ENCODE measurements at regions not wholly inside any gene's neighbourhood (a gene's known extent, or its start where the extent isn't known, plus 50 kb on each side); places are given as distances from the start of the nearest gene placed in this dataset.

DNA sequence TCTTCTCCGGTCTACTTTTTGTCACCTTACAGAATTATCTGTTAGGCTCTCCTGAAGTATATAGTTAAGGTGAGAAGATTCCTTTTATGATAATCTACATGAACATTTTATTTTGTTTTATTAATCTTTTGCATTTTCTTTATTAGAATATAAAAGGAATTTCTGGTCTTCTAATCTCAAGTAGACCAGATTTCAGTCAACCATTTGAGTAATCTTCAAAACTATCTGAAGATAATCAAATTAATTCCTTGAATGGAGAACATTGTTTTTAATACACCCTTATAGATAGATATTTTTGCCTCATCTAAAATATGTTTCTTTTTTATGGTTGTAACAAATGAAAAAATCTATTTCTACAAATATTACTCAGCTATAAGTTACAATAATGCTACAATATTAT lies 381.7 kb upstream of the PCDH20 start:
- no peak for DNase-seq (ENCODE audit: extremely low read depth, low read depth)
- TF ChIP-seq, protein P1, sequence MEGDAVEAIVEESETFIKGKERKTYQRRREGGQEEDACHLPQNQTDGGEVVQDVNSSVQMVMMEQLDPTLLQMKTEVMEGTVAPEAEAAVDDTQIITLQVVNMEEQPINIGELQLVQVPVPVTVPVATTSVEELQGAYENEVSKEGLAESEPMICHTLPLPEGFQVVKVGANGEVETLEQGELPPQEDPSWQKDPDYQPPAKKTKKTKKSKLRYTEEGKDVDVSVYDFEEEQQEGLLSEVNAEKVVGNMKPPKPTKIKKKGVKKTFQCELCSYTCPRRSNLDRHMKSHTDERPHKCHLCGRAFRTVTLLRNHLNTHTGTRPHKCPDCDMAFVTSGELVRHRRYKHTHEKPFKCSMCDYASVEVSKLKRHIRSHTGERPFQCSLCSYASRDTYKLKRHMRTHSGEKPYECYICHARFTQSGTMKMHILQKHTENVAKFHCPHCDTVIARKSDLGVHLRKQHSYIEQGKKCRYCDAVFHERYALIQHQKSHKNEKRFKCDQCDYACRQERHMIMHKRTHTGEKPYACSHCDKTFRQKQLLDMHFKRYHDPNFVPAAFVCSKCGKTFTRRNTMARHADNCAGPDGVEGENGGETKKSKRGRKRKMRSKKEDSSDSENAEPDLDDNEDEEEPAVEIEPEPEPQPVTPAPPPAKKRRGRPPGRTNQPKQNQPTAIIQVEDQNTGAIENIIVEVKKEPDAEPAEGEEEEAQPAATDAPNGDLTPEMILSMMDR (IDR thresholded peaks at IDR 0.05; ENCODE audit: low read depth, low read length), result no peak

DNA sequence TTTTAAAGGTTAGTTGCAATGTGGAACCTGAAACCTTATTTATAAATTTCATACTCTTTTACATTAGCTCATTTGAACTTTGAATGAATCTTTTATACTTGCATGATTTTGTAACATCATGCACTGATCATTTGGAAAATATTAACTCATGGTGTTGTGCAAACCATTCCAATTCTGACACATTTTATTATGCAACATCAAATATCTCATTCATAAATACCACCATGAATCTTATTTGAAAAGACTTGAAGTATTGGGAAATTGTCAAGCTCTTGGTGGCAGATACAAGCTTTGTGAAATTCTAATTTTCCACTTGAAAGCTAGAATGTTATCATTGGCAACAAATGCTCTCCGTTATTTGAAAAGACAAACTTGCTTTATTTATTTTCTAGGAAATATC lies 379.9 kb upstream of the PCDH20 start:
- DNase-seq (ENCODE audit: extremely low read depth, low read depth), result no peak
- TF ChIP-seq, protein P1 (IDR thresholded peaks at IDR 0.05; ENCODE audit: low read depth, low read length), result no peak

DNA sequence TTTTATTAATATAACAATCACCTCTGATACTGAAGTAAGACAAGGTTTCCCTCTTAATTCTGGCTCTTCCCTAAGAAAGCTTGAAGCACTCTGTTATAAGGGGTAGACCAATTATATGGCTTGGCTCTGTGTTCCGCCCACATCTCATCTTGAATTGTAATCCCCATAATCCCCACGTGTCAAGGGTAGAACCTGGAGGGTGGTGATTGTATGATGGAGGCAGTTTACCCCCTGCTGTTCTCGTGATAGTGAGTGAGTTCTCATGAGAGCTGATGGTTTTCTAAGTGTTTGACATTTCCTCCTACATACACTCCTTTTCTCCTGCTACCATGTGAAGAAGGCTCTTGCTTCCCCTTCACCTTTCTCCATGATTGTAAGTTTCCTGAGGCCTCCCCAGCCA lies 363.8 kb upstream of the PCDH20 start:
- DNase-seq (ENCODE audit: extremely low read depth, low read depth), result no peak

DNA sequence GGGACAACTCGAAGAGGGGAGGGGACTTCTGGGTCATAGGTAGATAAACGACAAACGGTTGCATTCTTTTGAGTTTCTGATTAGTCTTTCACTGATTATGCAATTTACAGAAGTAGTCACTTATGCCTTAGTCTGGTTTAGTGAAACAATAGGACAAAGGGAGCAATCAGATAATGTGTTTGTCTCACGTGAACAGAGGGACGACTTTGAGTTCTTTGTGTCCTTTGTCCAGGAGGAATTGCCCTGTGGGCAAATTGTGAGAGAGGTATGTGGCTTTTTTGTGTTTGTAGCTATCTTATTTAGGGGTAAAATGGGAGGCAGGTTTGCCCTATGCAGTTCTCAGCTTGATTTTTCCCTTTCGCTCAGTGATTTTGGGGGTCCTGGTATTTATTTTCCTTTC lies 362.9 kb upstream of the PCDH20 start:
- DNase-seq (ENCODE audit: extremely low read depth, low read depth), result no peak
- TF ChIP-seq, protein P1 (IDR thresholded peaks at IDR 0.05; ENCODE audit: low read depth, low read length), result no peak

More for the DNA sequence above, 363.8 kb upstream of the PCDH20 start:
- TF ChIP-seq, protein P1 (IDR thresholded peaks at IDR 0.05; ENCODE audit: low read depth, low read length), result no peak

DNA sequence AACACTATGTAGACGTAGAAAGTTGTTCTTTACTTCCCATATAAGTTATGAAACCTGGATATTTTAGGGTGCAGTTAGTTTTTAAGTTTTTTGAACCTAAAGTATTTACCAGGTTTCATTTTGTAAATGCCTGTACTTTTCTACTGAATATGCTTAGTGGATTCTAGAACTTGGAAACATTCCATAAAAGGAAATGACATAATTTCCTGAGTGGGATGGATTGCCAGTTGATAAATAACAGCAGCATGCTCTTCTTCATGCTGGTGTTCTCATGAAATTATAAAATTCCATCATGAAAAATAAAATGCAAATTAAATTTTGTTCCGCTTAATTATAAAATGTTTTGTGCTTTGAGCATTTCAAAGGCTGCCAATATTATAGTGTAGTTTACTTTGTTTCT lies 362.2 kb upstream of the PCDH20 start:
- no peak for DNase-seq (ENCODE audit: extremely low read depth, low read depth)
- TF ChIP-seq, protein P1 (IDR thresholded peaks at IDR 0.05; ENCODE audit: low read depth, low read length), result no peak

DNA sequence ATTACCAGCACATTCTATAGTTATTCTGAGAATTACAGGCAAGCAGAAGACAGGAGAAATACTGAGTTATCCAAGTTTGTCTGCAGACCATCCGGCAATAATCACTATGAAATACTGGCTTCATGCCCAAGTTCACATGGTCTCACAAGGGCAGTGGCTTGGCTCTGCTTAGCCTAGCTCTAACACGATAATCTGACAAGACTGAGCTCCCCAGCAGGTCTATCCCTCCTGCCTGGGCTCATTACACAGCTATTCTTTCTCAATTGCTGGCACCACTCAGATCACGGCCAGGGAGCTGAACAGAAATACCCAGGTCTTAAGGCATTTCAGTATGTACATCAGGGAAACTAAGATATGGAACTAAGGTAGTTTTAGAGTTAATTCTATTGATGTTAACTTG lies 361.6 kb upstream of the PCDH20 start:
- TF ChIP-seq, protein P1 (IDR thresholded peaks at IDR 0.05; ENCODE audit: low read depth, low read length), result no peak
- no peak for DNase-seq (ENCODE audit: extremely low read depth, low read depth)

DNA sequence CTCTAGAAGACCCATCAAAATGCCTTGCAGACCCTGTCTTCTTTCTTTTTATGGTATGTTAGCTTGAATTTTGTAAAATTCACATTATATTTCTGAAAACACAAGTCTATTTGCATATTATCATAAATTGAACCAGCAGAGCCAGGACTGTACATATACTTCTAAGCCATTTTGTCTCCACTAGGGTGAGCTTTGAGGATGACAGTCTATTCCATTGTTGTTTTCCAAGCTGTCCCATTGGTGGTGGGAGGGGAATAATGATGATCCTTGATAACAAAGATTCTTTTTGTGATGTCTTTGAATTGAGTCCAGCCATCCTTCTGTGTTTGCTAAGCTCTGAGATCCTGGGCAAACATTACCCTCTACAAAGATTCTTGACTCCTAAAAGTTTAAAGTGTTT lies 359.3 kb upstream of the PCDH20 start:
- TF ChIP-seq, protein P1 (IDR thresholded peaks at IDR 0.05; ENCODE audit: low read depth, low read length), result no peak
- DNase-seq (ENCODE audit: extremely low read depth, low read depth), result no peak

Measured in AG09319 (cell line).